ENCODE measurements at regions not wholly inside any gene's neighbourhood (a gene's known extent, or its start where the extent isn't known, plus 50 kb on each side); places are given as distances from the start of the nearest gene placed in this dataset.
A peak's percentile ranks its signal among the peaks of the same experiment; 100 is the strongest.

- in situ Hi-C loops (cut with MboI; ENCODE audit: low pct_unique_long_range_greater_than_20kb, low sequenced_read_pairs, unreplicated experiment), result no loop called here
- no peak for DNase-seq (ENCODE audit: low spot score)
- no peak for TF ChIP-seq CTCF (IDR thresholded peaks at IDR 0.05; ENCODE audit: extremely low read depth, insufficient read depth, missing control alignments)
Observed at GRCh38 chr3:140752499-140752898, 74.6 kb downstream of the TRIM42 start.

- DNase-seq (ENCODE audit: low spot score), result no peak
- TF ChIP-seq CTCF (IDR thresholded peaks at IDR 0.05; ENCODE audit: extremely low read depth, insufficient read depth, missing control alignments), result no peak
- in situ Hi-C loops (cut with MboI; ENCODE audit: low pct_unique_long_range_greater_than_20kb, low sequenced_read_pairs, unreplicated experiment), result no loop called here
Observed at GRCh38 chr3:140753865-140754754, 76.2 kb downstream of the TRIM42 start.

GRCh38 chr3:140754936-140755335 lies 77.1 kb downstream of the TRIM42 start:
- no peak for TF ChIP-seq CTCF (IDR thresholded peaks at IDR 0.05; ENCODE audit: extremely low read depth, insufficient read depth, missing control alignments)
- no peak for DNase-seq (ENCODE audit: low spot score)
- in situ Hi-C loops (cut with MboI; ENCODE audit: low pct_unique_long_range_greater_than_20kb, low sequenced_read_pairs, unreplicated experiment), result no loop called here

GRCh38 chr3:140756240-140757016 lies 78.6 kb downstream of the TRIM42 start:
- in situ Hi-C loops (cut with MboI; ENCODE audit: low pct_unique_long_range_greater_than_20kb, low sequenced_read_pairs, unreplicated experiment), result no loop called here
- TF ChIP-seq CTCF (IDR thresholded peaks at IDR 0.05; ENCODE audit: extremely low read depth, insufficient read depth, missing control alignments), result no peak
- DNase-seq (ENCODE audit: low spot score), result peak; percentile 11

GRCh38 chr3:140758791-140759444 lies 81.1 kb downstream of the TRIM42 start:
- in situ Hi-C loops (cut with MboI; ENCODE audit: low pct_unique_long_range_greater_than_20kb, low sequenced_read_pairs, unreplicated experiment), result no loop called here
- no peak for DNase-seq (ENCODE audit: low spot score)
- no peak for TF ChIP-seq CTCF (IDR thresholded peaks at IDR 0.05; ENCODE audit: extremely low read depth, insufficient read depth, missing control alignments)

GRCh38 chr3:140760324-140761075 lies 82.6 kb downstream of the TRIM42 start:
- no peak for DNase-seq (ENCODE audit: low spot score)
- in situ Hi-C loops (cut with MboI; ENCODE audit: low pct_unique_long_range_greater_than_20kb, low sequenced_read_pairs, unreplicated experiment), result no loop called here
- no peak for TF ChIP-seq CTCF (IDR thresholded peaks at IDR 0.05; ENCODE audit: extremely low read depth, insufficient read depth, missing control alignments)
